Astrocyte of the cerebellum (primary cell): ENCODE measurements at regions not wholly inside any gene's neighbourhood (a gene's known extent, or its start where the extent isn't known, plus 50 kb on each side); places are given as distances from the start of the nearest gene placed in this dataset.

Source experiments
- DNase-seq: peaks from one replicate; pipeline ENCODE4 v3.0.0-alpha.2; 2011; ENCODE audit warnings: low read depth
- H3K4me3 ChIP-seq: 2 replicates; pipeline ENCODE4 v1.5.1; 2011; ENCODE audit warnings: mild to moderate bottlenecking, low read depth, low read length, moderate library complexity
- CTCF ChIP-seq: IDR thresholded peaks from 2 replicates; pipeline ENCODE4 v1.5.1; 2012; ENCODE audit warnings: low read length, low read depth, moderate library complexity, mild to moderate bottlenecking; ENCODE audit errors: missing control alignments
- in situ Hi-C: cut with HindIII; loops from 2 replicates; pipeline ENCODE4 v1.10.0; 2017; ENCODE audit warnings: low sequenced_read_pairs

- in situ Hi-C loops, result no loop called here
- TF ChIP-seq CTCF, result no peak
- no peak for DNase-seq
- H3K4me3 ChIP-seq, result no peak overlapping the region
Measured at GRCh38 chr9:105975886-105976645, 281.7 kb downstream of the TMEM38B start.

GRCh38 chr9:105978336-105978735, 284.0 kb downstream of the TMEM38B start:
- no peak for DNase-seq
- in situ Hi-C loops, result no loop called here
- TF ChIP-seq CTCF, result no peak
- H3K4me3 ChIP-seq, result no peak overlapping the region

GRCh38 chr9:105978826-105979225, 284.5 kb downstream of the TMEM38B start:
- no peak for TF ChIP-seq CTCF
- DNase-seq, result no peak
- H3K4me3 ChIP-seq, result no peak overlapping the region
- in situ Hi-C loops, result no loop called here

- no peak for DNase-seq
- no peak for TF ChIP-seq CTCF
- in situ Hi-C loops, result no loop called here
- H3K4me3 ChIP-seq, result no peak overlapping the region
Measured at GRCh38 chr9:105979290-105979689, 284.9 kb downstream of the TMEM38B start.

- DNase-seq, result no peak
- TF ChIP-seq CTCF, result no peak
- no peak overlapping the region for H3K4me3 ChIP-seq
- in situ Hi-C loops, result no loop called here
Measured at GRCh38 chr9:105984714-105985113, 290.4 kb downstream of the TMEM38B start.

GRCh38 chr9:105993116-105993854, 298.9 kb downstream of the TMEM38B start:
- in situ Hi-C loops, result no loop called here
- H3K4me3 ChIP-seq, result no peak overlapping the region
- TF ChIP-seq CTCF, result no peak
- DNase-seq, result no peak
